Esophagus squamous epithelium (tissue), 4 donors: ENCODE measurements at regions not wholly inside any gene's neighbourhood (a gene's known extent, or its start where the extent isn't known, plus 50 kb on each side); places are given as distances from the start of the nearest gene placed in this dataset.

Experiments used
- CTCF ChIP-seq, 6 experiments: fragments of 450-650 bp in 4 of 6; fragments of 200-600 bp in 2 of 6; sonication (generic) in 2 of 6; IDR thresholded peaks; one replicate each; pipeline ENCODE4 v1.5.1; 2016 to 2019; ENCODE audit warnings: antibody characterized with exemption in 6 of 6, mild to moderate bottlenecking in 4 of 6, moderate library complexity in 4 of 6
- POLR2A ChIP-seq, 4 donors: fragments of 450-650 bp; IDR thresholded peaks; one replicate each; pipeline ENCODE4 v1.6.1; 2017; ENCODE audit warnings: antibody characterized with exemption in 4 of 4, mild to moderate bottlenecking in 4 of 4, moderate library complexity in 3 of 4

GRCh38 chr6:23977706-23978105 lies 148.3 kb upstream of the NRSN1 start:
- TF ChIP-seq POLR2A (IDR thresholded peaks at IDR 0.05) (no peak), CTCF (IDR thresholded peaks at IDR 0.05) (no peak)
